C4-2B (cell line): ENCODE measurements at regions not wholly inside any gene's neighbourhood (a gene's known extent, or its start where the extent isn't known, plus 50 kb on each side); places are given as distances from the start of the nearest gene placed in this dataset.

Source experiments
- ZFX ChIP-seq: fragments of 450-650 bp; IDR thresholded peaks from 2 replicates; pipeline ENCODE4 v1.6.1; 2017
- TF ChIP-seq, protein P1 (sequence below): fragments of 450-650 bp; conservative IDR thresholded peaks from 2 replicates; pipeline ENCODE4 v1.5.1; 2017; ENCODE audit warnings: mild to moderate bottlenecking

- TF ChIP-seq, protein P1, sequence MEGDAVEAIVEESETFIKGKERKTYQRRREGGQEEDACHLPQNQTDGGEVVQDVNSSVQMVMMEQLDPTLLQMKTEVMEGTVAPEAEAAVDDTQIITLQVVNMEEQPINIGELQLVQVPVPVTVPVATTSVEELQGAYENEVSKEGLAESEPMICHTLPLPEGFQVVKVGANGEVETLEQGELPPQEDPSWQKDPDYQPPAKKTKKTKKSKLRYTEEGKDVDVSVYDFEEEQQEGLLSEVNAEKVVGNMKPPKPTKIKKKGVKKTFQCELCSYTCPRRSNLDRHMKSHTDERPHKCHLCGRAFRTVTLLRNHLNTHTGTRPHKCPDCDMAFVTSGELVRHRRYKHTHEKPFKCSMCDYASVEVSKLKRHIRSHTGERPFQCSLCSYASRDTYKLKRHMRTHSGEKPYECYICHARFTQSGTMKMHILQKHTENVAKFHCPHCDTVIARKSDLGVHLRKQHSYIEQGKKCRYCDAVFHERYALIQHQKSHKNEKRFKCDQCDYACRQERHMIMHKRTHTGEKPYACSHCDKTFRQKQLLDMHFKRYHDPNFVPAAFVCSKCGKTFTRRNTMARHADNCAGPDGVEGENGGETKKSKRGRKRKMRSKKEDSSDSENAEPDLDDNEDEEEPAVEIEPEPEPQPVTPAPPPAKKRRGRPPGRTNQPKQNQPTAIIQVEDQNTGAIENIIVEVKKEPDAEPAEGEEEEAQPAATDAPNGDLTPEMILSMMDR: no peak
- no peak for TF ChIP-seq ZFX
Observed at GRCh38 chr22:27127911-27128310, 470.5 kb downstream of the MIAT start.
